CD4-positive, alpha-beta T cell treated with Interleukin-10 for 1 hour (primary cell): ENCODE measurements at regions not wholly inside any gene's neighbourhood (a gene's known extent, or its start where the extent isn't known, plus 50 kb on each side); places are given as distances from the start of the nearest gene placed in this dataset.
"Not testable (repeated sequence)": the region's sequence is repeated elsewhere in the genome, so short reads cannot be mapped to it uniquely, and the experiment has no call there.

Experiments
- DNase-seq: peaks from one replicate; pipeline ENCODE4 v3.0.0-alpha.2; 2020

- DNase-seq = no peak
Measured at GRCh38 chr3:10628891-10629670, 123.7 kb upstream of the ATP2B2 start.

- DNase-seq = no peak
Measured at GRCh38 chr3:10629671-10630040, 124.3 kb upstream of the ATP2B2 start.

- DNase-seq = no peak
Measured at GRCh38 chr3:10631224-10631623, 125.8 kb upstream of the ATP2B2 start.

- DNase-seq = no peak
Measured at GRCh38 chr3:10632125-10632524, 126.7 kb upstream of the ATP2B2 start.

GRCh38 chr3:10632741-10633140 is 127.4 kb upstream of the ATP2B2 start:
- DNase-seq = no peak

- DNase-seq = no peak
Measured at GRCh38 chr3:10635446-10636076, 130.2 kb upstream of the ATP2B2 start.

- DNase-seq = no peak
Measured at GRCh38 chr3:10637342-10637741, 132.0 kb upstream of the ATP2B2 start.

- no peak for DNase-seq
Measured at GRCh38 chr3:10638466-10638865, 133.1 kb upstream of the ATP2B2 start.

GRCh38 chr3:10641760-10642159 is 136.4 kb upstream of the ATP2B2 start:
- no peak for DNase-seq

- DNase-seq = no peak
Measured at GRCh38 chr3:10644189-10644588, 138.8 kb upstream of the ATP2B2 start.

GRCh38 chr3:10645800-10646199 is 140.4 kb upstream of the ATP2B2 start:
- DNase-seq = no peak

GRCh38 chr3:10646531-10647335 is 141.3 kb upstream of the ATP2B2 start:
- DNase-seq = no peak

GRCh38 chr3:10647376-10647775 is 142.0 kb upstream of the ATP2B2 start:
- no peak for DNase-seq

GRCh38 chr3:10648181-10648580 is 142.8 kb upstream of the ATP2B2 start:
- DNase-seq = no peak

- not testable (repeated sequence) for DNase-seq
Measured at GRCh38 chr3:10649463-10649862, 144.1 kb upstream of the ATP2B2 start.

- DNase-seq = no peak
Measured at GRCh38 chr3:10651506-10651905, 146.1 kb upstream of the ATP2B2 start.

GRCh38 chr3:10653241-10653640 is 147.9 kb upstream of the ATP2B2 start:
- DNase-seq = no peak

GRCh38 chr3:10653866-10654611 is 148.7 kb upstream of the ATP2B2 start:
- no peak for DNase-seq

- DNase-seq = no peak
Measured at GRCh38 chr3:10655105-10655504, 149.7 kb upstream of the ATP2B2 start.

GRCh38 chr3:10657339-10657738 is 152.0 kb upstream of the ATP2B2 start:
- not testable (repeated sequence) for DNase-seq

GRCh38 chr3:10665592-10665991 is 150.4 kb upstream of the SLC6A11 start:
- no peak for DNase-seq

GRCh38 chr3:10666621-10667020 is 149.4 kb upstream of the SLC6A11 start:
- DNase-seq = no peak

GRCh38 chr3:10667269-10667668 is 148.8 kb upstream of the SLC6A11 start:
- no peak for DNase-seq
